Smooth muscle cell (in vitro differentiated cells): ENCODE measurements at regions not wholly inside any gene's neighbourhood (a gene's known extent, or its start where the extent isn't known, plus 50 kb on each side); places are given as distances from the start of the nearest gene placed in this dataset.

ENCODE experiments used
- DNase-seq: peaks from one replicate; lab custom pipeline; 2025; ENCODE audit not compliant: unreplicated experiment; lab: John Stamatoyannopoulos, UW
- H2AFZ ChIP-seq: fragments of 200-600 bp; sonication (generic); 2 replicates; pipeline ENCODE4 v1.6.0; 2016; ENCODE audit warnings: antibody characterized with exemption, low read depth, mild to moderate bottlenecking
- H3F3A ChIP-seq: fragments of 200-600 bp; sonication (generic); 2 replicates; pipeline ENCODE4 v1.6.0; 2017; ENCODE audit warnings: antibody characterized with exemption, low read depth
- H3K27ac ChIP-seq: fragments of 200-600 bp; sonication (generic); 2 replicates; pipeline ENCODE4 v1.5.1; 2016; ENCODE audit warnings: low read depth, mild to moderate bottlenecking
- H3K27me3 ChIP-seq: fragments of 200-600 bp; sonication (generic); 2 replicates; pipeline ENCODE4 v1.6.1; 2016; ENCODE audit warnings: low read depth, mild to moderate bottlenecking
- H3K36me3 ChIP-seq: fragments of 200-600 bp; sonication (generic); 2 replicates; pipeline ENCODE4 v1.5.1; 2016; ENCODE audit warnings: low read depth
- H3K4me1 ChIP-seq: fragments of 200-600 bp; sonication (generic); 2 replicates; pipeline ENCODE4 v1.5.1; 2016; ENCODE audit warnings: low read depth
- H3K4me2 ChIP-seq: fragments of 200-600 bp; sonication (generic); 2 replicates; pipeline ENCODE4 v1.6.0; 2016; ENCODE audit warnings: mild to moderate bottlenecking
- H3K4me3 ChIP-seq: fragments of 200-600 bp; sonication (generic); 2 replicates; pipeline ENCODE4 v1.5.1; 2016; ENCODE audit warnings: mild to moderate bottlenecking
- H3K79me2 ChIP-seq: fragments of 200-600 bp; sonication (generic); 2 replicates; pipeline ENCODE4 v1.6.0; 2016; ENCODE audit warnings: low read depth, mild to moderate bottlenecking
- H3K9ac ChIP-seq: fragments of 200-600 bp; sonication (generic); 2 replicates; pipeline ENCODE4 v1.6.0; 2016; ENCODE audit warnings: low read depth
- H3K9me3 ChIP-seq: fragments of 200-600 bp; sonication (generic); replicated peaks from 2 replicates; pipeline ENCODE4 v1.5.1; 2016; ENCODE audit warnings: low read depth
- H4K20me1 ChIP-seq: fragments of 200-600 bp; sonication (generic); 2 replicates; pipeline ENCODE4 v1.6.0; 2016; ENCODE audit warnings: low read depth
- CTCF ChIP-seq: fragments of 200-600 bp; sonication (generic); IDR thresholded peaks from 2 replicates; pipeline ENCODE4 v1.5.1; 2017; ENCODE audit warnings: borderline replicate concordance, mild to moderate bottlenecking, antibody characterized with exemption; ENCODE audit not compliant: insufficient read depth, poor library complexity, severe bottlenecking
- WGBS: methylation state at CpG from one replicate; pipeline ENCODE4 v1.1.7; 2016; ENCODE audit warnings: low lambda C conversion rate; 5-methylcytosine and 5-hydroxymethylcytosine counted together

- no peak overlapping the region for H3K4me3 ChIP-seq
- H2AFZ ChIP-seq = no peak overlapping the region
- H3K4me1 ChIP-seq = no peaks in the 10 kb centered on the region
- no peaks in the 10 kb centered on the region for H3F3A ChIP-seq
- H3K27me3 ChIP-seq = no peaks in the 10 kb centered on the region
- H4K20me1 ChIP-seq = no peaks in the 10 kb centered on the region
- DNase-seq = no peak
- no peaks in the 10 kb centered on the region for H3K9me3 ChIP-seq
- H3K79me2 ChIP-seq = no peaks in the 10 kb centered on the region
- H3K9ac ChIP-seq = no peak overlapping the region
- no peak overlapping the region for H3K27ac ChIP-seq
- H3K4me2 ChIP-seq = no peak overlapping the region
- no peak for TF ChIP-seq CTCF
- H3K36me3 ChIP-seq = no peaks in the 10 kb centered on the region
Measured at GRCh38 chr12:124093297-124093696, 120.3 kb downstream of the ZNF664 start.

GRCh38 chr12:124094188-124094587, 121.2 kb downstream of the ZNF664 start:
- over 99% methylated on average over 4 of the region's 4 CpGs for WGBS

GRCh38 chr12:124094733-124095132, 121.7 kb downstream of the ZNF664 start:
- no peak for TF ChIP-seq CTCF
- H3F3A ChIP-seq = no peaks in the 10 kb centered on the region
- no peak for DNase-seq
- no peak overlapping the region for H3K9ac ChIP-seq
- H2AFZ ChIP-seq = no peak overlapping the region
- H3K9me3 ChIP-seq = no peaks in the 10 kb centered on the region
- no peaks in the 10 kb centered on the region for H4K20me1 ChIP-seq
- 86% methylated on average over 5 of the region's 5 CpGs for WGBS
- H3K79me2 ChIP-seq = no peaks in the 10 kb centered on the region
- H3K27me3 ChIP-seq = no peaks in the 10 kb centered on the region
- H3K36me3 ChIP-seq = no peaks in the 10 kb centered on the region
- no peak overlapping the region for H3K4me2 ChIP-seq
- no peak overlapping the region for H3K4me3 ChIP-seq
- no peak overlapping the region for H3K27ac ChIP-seq
- no peaks in the 10 kb centered on the region for H3K4me1 ChIP-seq

More at GRCh38 chr12:124094188-124094587, 121.2 kb downstream of the ZNF664 start:
- no peak overlapping the region for H3K4me2 ChIP-seq
- H3F3A ChIP-seq = no peaks in the 10 kb centered on the region
- no peaks in the 10 kb centered on the region for H3K79me2 ChIP-seq
- no peaks in the 10 kb centered on the region for H3K36me3 ChIP-seq
- H4K20me1 ChIP-seq = no peaks in the 10 kb centered on the region
- no peak for DNase-seq
- H3K9ac ChIP-seq = no peak overlapping the region
- H3K4me3 ChIP-seq = no peak overlapping the region
- no peaks in the 10 kb centered on the region for H3K4me1 ChIP-seq
- no peaks in the 10 kb centered on the region for H3K9me3 ChIP-seq
- no peaks in the 10 kb centered on the region for H3K27me3 ChIP-seq
- TF ChIP-seq CTCF = no peak
- no peak overlapping the region for H3K27ac ChIP-seq
- no peak overlapping the region for H2AFZ ChIP-seq

GRCh38 chr12:124096109-124096508, 123.1 kb downstream of the ZNF664 start:
- H3K4me1 ChIP-seq = no peaks in the 10 kb centered on the region
- no peak for DNase-seq
- no peaks in the 10 kb centered on the region for H4K20me1 ChIP-seq
- H3K79me2 ChIP-seq = no peaks in the 10 kb centered on the region
- TF ChIP-seq CTCF = no peak
- no peak overlapping the region for H3K4me2 ChIP-seq
- H3K9ac ChIP-seq = no peak overlapping the region
- H3K4me3 ChIP-seq = no peak overlapping the region
- WGBS = 92% methylated on average over 15 of the region's 15 CpGs
- H3K27ac ChIP-seq = no peak overlapping the region
- no peaks in the 10 kb centered on the region for H3K9me3 ChIP-seq
- no peak overlapping the region for H2AFZ ChIP-seq
- H3F3A ChIP-seq = no peaks in the 10 kb centered on the region
- H3K27me3 ChIP-seq = no peaks in the 10 kb centered on the region
- H3K36me3 ChIP-seq = no peaks in the 10 kb centered on the region
